ENCODE measurements at regions not wholly inside any gene's neighbourhood (a gene's known extent, or its start where the extent isn't known, plus 50 kb on each side); places are given as distances from the start of the nearest gene placed in this dataset.

- H3K9me3 Mint-ChIP-seq = peaks cover 4% of the 10 kb centered on the region
- H3K4me1 Mint-ChIP-seq = peaks cover 17% of the 10 kb centered on the region
- H3K36me3 Mint-ChIP-seq (ENCODE audit: low read depth) = peaks cover 3% of the 10 kb centered on the region
- no peak for TF ChIP-seq CTCF (IDR thresholded peaks at IDR 0.05; ENCODE audit: unreplicated experiment in 3 of 3)
- peak overlapping the region; percentile 78 to 83 (median 78) for H3K4me3 Mint-ChIP-seq
- H3K27me3 Mint-ChIP-seq (ENCODE audit: low read depth) = peaks cover 66% of the 10 kb centered on the region
- peak overlapping the region; percentile 53 to 84 (median 63) for H3K27ac Mint-ChIP-seq
Observed at GRCh38 chr22:49481659-49482399, 345.8 kb downstream of the BRD1 start.

- Mint-ChIP-seq H3K9me3 (peaks cover 8% of the 10 kb centered on the region), H3K4me3 (peak overlapping the region; percentile 78 to 83 (median 78)), H3K36me3 (ENCODE audit: low read depth) (peaks cover 11% of the 10 kb centered on the region), H3K4me1 (peaks cover 17% of the 10 kb centered on the region), H3K27me3 (ENCODE audit: low read depth) (peaks cover 70% of the 10 kb centered on the region), H3K27ac (peak overlapping the region; percentile 53 to 84 (median 63))
- TF ChIP-seq CTCF (IDR thresholded peaks at IDR 0.05; ENCODE audit: unreplicated experiment in 3 of 3) = no peak
Observed at GRCh38 chr22:49480896-49481658, 346.6 kb downstream of the BRD1 start.

- H3K27ac Mint-ChIP-seq = no peak overlapping the region
- peaks cover 12% of the 10 kb centered on the region for H3K36me3 Mint-ChIP-seq (ENCODE audit: low read depth)
- H3K27me3 Mint-ChIP-seq (ENCODE audit: low read depth) = peaks cover 72% of the 10 kb centered on the region
- H3K4me1 Mint-ChIP-seq = peaks cover 17% of the 10 kb centered on the region
- peaks cover 8% of the 10 kb centered on the region for H3K9me3 Mint-ChIP-seq
- peak overlapping the region in 1 of 3 experiments; percentile 31 for H3K4me3 Mint-ChIP-seq
- no peak for TF ChIP-seq CTCF (IDR thresholded peaks at IDR 0.05; ENCODE audit: unreplicated experiment in 3 of 3)
Observed at GRCh38 chr22:49480331-49480730, 347.3 kb downstream of the BRD1 start.

GRCh38 chr22:49479566-49479965, 348.1 kb downstream of the BRD1 start:
- Mint-ChIP-seq H3K27ac (peak overlapping the region in 2 of 3 experiments; percentile 0 to 5), H3K9me3 (peaks cover 8% of the 10 kb centered on the region), H3K4me1 (peaks cover 17% of the 10 kb centered on the region), H3K36me3 (ENCODE audit: low read depth) (peaks cover 12% of the 10 kb centered on the region), H3K27me3 (ENCODE audit: low read depth) (peaks cover 72% of the 10 kb centered on the region), H3K4me3 (no peak overlapping the region)
- no peak for TF ChIP-seq CTCF (IDR thresholded peaks at IDR 0.05; ENCODE audit: unreplicated experiment in 3 of 3)

GRCh38 chr22:49476800-49477400, 350.8 kb downstream of the BRD1 start:
- peaks cover 12% of the 10 kb centered on the region for H3K36me3 Mint-ChIP-seq (ENCODE audit: low read depth)
- H3K9me3 Mint-ChIP-seq = peaks cover 8% of the 10 kb centered on the region
- H3K27ac Mint-ChIP-seq = no peak overlapping the region
- peak overlapping the region in 1 of 3 experiments; percentile 58 for H3K4me3 Mint-ChIP-seq
- H3K27me3 Mint-ChIP-seq (ENCODE audit: low read depth) = peaks cover 49% of the 10 kb centered on the region
- H3K4me1 Mint-ChIP-seq = peaks cover 8% of the 10 kb centered on the region
- no peak for TF ChIP-seq CTCF (IDR thresholded peaks at IDR 0.05; ENCODE audit: unreplicated experiment in 3 of 3)

All from nephron (organoid).